B cell (primary cell): ENCODE measurements at regions not wholly inside any gene's neighbourhood (a gene's known extent, or its start where the extent isn't known, plus 50 kb on each side); places are given as distances from the start of the nearest gene placed in this dataset.
"Not testable (repeated sequence)": the region's sequence is repeated elsewhere in the genome, so short reads cannot be mapped to it uniquely, and the experiment has no call there.

Experiments used
- ATAC-seq: fragments of 200-7000 bp; cut with Tn5 transposase; one replicate; pipeline ENCODE4 v1.10.0; 2021; ENCODE audit warnings: low read depth, mild to moderate bottlenecking, moderate number of reproducible peaks, moderate library complexity
- CTCF ChIA-PET: fragments of 350-600 bp; sonication (Branson Sonifier 250); formaldehyde crosslinking; loops from one replicate; lab custom pipeline; 2021; ENCODE audit warnings: antibody characterized with exemption, inconsistent platforms; lab: Charles Lee
- POLR2A ChIA-PET: fragments of 350-600 bp; sonication (Branson Sonifier 250); formaldehyde crosslinking; loops from one replicate; lab custom pipeline; 2021; ENCODE audit warnings: antibody characterized with exemption; lab: Charles Lee
- DNase-seq: peaks from one replicate; pipeline ENCODE4 v3.0.0; 2013
- H2AFZ ChIP-seq: 2 replicates; pipeline ENCODE4 v1.6.1; 2012; ENCODE audit warnings: mild to moderate bottlenecking, low read depth, low read length; ENCODE audit not compliant: insufficient read depth, poor library complexity, severe bottlenecking
- H3K27ac ChIP-seq, 2 donors: 1 replicate in 1 of 2; 2 replicates in 1 of 2; pipeline ENCODE4 v1.5.1; 2012 to 2013; ENCODE audit warnings: low read length in 2 of 2, mild to moderate bottlenecking in 2 of 2, moderate library complexity in 1 of 2
- H3K27me3 ChIP-seq, 4 experiments: fragments of 200-600 bp in 1 of 4; sonication (generic) in 1 of 4; replicated peaks in 1 of 4; 1 replicate in 2 of 4; 2 replicates in 2 of 4; pipeline versions ENCODE4 v1.6.1 to v1.7.0; 2013 to 2016; ENCODE audit warnings: low read length in 3 of 4, mild to moderate bottlenecking in 2 of 4, mixed read lengths in 1 of 4, moderate library complexity in 1 of 4; ENCODE audit not compliant: insufficient read depth in 4 of 4, control insufficient read depth in 3 of 4; ENCODE audit errors: control extremely low read depth in 1 of 4
- H3K36me3 ChIP-seq, 2 experiments: replicated peaks in 1 of 2; 1 replicate in 1 of 2; 2 replicates in 1 of 2; pipeline versions ENCODE4 v1.6.1 to v1.7.1; 2013; ENCODE audit warnings: low read length in 1 of 2; ENCODE audit not compliant: insufficient read depth in 2 of 2, control insufficient read depth in 1 of 2; ENCODE audit errors: control extremely low read depth in 1 of 2, extremely low read depth in 1 of 2
- H3K4me1 ChIP-seq, 2 donors: fragments of 200-600 bp in 1 of 2; sonication (generic) in 1 of 2; 1 replicate in 1 of 2; 2 replicates in 1 of 2; pipeline versions ENCODE4 v1.5.1 to v1.6.1; 2013 to 2017; ENCODE audit warnings: low read length in 2 of 2; ENCODE audit not compliant: control insufficient read depth in 2 of 2, insufficient read depth in 2 of 2
- H3K4me2 ChIP-seq: replicated peaks from 2 replicates; pipeline ENCODE3; 2012; ENCODE audit warnings: mild to moderate bottlenecking, low read depth, low read length; ENCODE audit not compliant: poor library complexity, severe bottlenecking
- H3K4me3 ChIP-seq, 5 experiments: fragments of 200-600 bp in 1 of 5; sonication (generic) in 1 of 5; 1 replicate in 3 of 5; 2 replicates in 2 of 5; pipeline versions ENCODE4 v1.5.1 to v1.7.0; 2011 to 2016; ENCODE audit warnings: low read length in 4 of 5, mild to moderate bottlenecking in 4 of 5, low read depth in 2 of 5, control low read depth in 1 of 5, moderate library complexity in 1 of 5; ENCODE audit not compliant: insufficient read depth in 1 of 5; ENCODE audit errors: control extremely low read depth in 1 of 5, extremely low read depth in 1 of 5
- H3K79me2 ChIP-seq: fragments of 200-600 bp; sonication (generic); one replicate; pipeline ENCODE4 v1.6.0; 2016; ENCODE audit warnings: low read length; ENCODE audit not compliant: control insufficient read depth, insufficient read depth
- H3K9ac ChIP-seq: fragments of 200-600 bp; sonication (generic); 2 replicates; pipeline ENCODE4 v1.6.1; 2017; ENCODE audit warnings: mild to moderate bottlenecking, low read length, moderate library complexity
- H3K9me3 ChIP-seq, 3 donors: one replicate each; pipeline versions ENCODE4 v1.6.1 to v1.7.1; 2013; ENCODE audit warnings: low read length in 2 of 3; ENCODE audit not compliant: control insufficient read depth in 2 of 3, insufficient read depth in 1 of 3; ENCODE audit errors: control extremely low read depth in 1 of 3
- H4K20me1 ChIP-seq: 2 replicates; pipeline ENCODE4 v1.6.0; 2012; ENCODE audit warnings: mild to moderate bottlenecking, low read length; ENCODE audit not compliant: insufficient read depth, control insufficient read depth, poor library complexity, severe bottlenecking
- H3K27ac Mint-ChIP-seq: one replicate; pipeline ENCODE4 v1.8.0; 2021; ENCODE audit warnings: mixed read lengths
- H3K27me3 Mint-ChIP-seq: one replicate; pipeline ENCODE4 v1.8.0; 2021; ENCODE audit warnings: mixed read lengths
- H3K4me1 Mint-ChIP-seq: one replicate; pipeline ENCODE4 v1.8.0; 2021; ENCODE audit warnings: mixed read lengths
- H3K4me3 Mint-ChIP-seq: one replicate; pipeline ENCODE4 v1.8.0; 2021; ENCODE audit warnings: mixed read lengths
- H3K9me3 Mint-ChIP-seq: one replicate; pipeline ENCODE4 v1.8.0; 2022; ENCODE audit warnings: mixed read lengths; ENCODE audit not compliant: insufficient read depth
- CTCF ChIP-seq: fragments of 200-600 bp; IDR thresholded peaks from one replicate; pipeline ENCODE4 v1.8.0; 2022; ENCODE audit warnings: antibody characterized with exemption, mild to moderate bottlenecking
- EZH2 ChIP-seq: IDR thresholded peaks from 2 replicates; pipeline ENCODE4 v1.6.1; 2012; ENCODE audit warnings: borderline replicate concordance, low read depth, mild to moderate bottlenecking, moderate library complexity, low read length; ENCODE audit not compliant: insufficient read depth, poor library complexity, severe bottlenecking
- WGBS: methylation state at CpG from one replicate; pipeline ENCODE4 v1.1.5; 2013; ENCODE audit warnings: missing lambda C conversion rate; ENCODE audit not compliant: insufficient coverage; 5-methylcytosine and 5-hydroxymethylcytosine counted together
- intact Hi-C: fragments of 100-400 bp; cut with micrococcal nuclease; formaldehyde crosslinking; loops from one replicate; pipeline ENCODE4 v1.10.0; 2022

GRCh38 chr13:63774133-63774532 is 2358.5 kb upstream of the PCDH20 start:
- Mint-ChIP-seq H3K27me3 (no peaks in the 10 kb centered on the region), H3K4me3 (no peak overlapping the region), H3K27ac (no peak overlapping the region), H3K9me3 (peaks cover 2% of the 10 kb centered on the region), H3K4me1 (no peaks in the 10 kb centered on the region)
- H3K4me2 ChIP-seq, result no peak overlapping the region
- no peak overlapping the region for H3K4me3 ChIP-seq
- 80% methylated on average over 1 of the region's 2 CpGs for WGBS
- H3K79me2 ChIP-seq, result no peaks in the 10 kb centered on the region
- no peak overlapping the region for H3K27ac ChIP-seq
- H4K20me1 ChIP-seq, result no peaks in the 10 kb centered on the region
- no peak overlapping the region for H2AFZ ChIP-seq
- H3K9ac ChIP-seq, result no peak overlapping the region
- ATAC-seq, result no peak
- no peaks in the 10 kb centered on the region for H3K27me3 ChIP-seq
- no peaks in the 10 kb centered on the region for H3K4me1 ChIP-seq
- peaks cover 0 to 4% (median 0%) of the 10 kb centered on the region in 3 donors for H3K9me3 ChIP-seq
- CTCF ChIA-PET, result no interaction called here
- no peaks in the 10 kb centered on the region for H3K36me3 ChIP-seq
- POLR2A ChIA-PET, result no interaction called here
- no peak for DNase-seq
- intact Hi-C loops, result no loop called here
- TF ChIP-seq CTCF (no peak), EZH2 (no peak)

GRCh38 chr13:63773476-63773875 is 2357.8 kb upstream of the PCDH20 start:
- intact Hi-C loops, result no loop called here

DNA sequence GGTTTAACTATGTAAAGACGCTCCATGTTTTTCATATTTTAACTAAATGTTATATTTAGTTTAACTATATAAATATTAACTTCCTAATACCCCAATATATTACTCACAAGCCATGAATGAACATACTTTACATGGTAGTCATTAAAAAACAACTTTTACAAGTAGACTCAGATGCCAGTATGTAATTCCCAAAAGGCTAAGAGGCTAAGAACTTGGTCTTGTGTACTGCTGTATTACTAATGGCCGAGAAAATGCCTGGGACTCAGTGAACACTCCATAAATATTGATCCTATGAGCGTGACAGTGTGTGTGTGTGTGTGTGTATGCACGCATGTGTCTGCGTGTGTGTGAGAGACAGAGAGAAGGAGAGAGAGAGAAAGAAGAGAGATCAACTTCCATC is 2342.0 kb upstream of the PCDH20 start:
- H3K4me2 ChIP-seq, intact Hi-C loops, H3K27me3 ChIP-seq, H3K9me3 Mint-ChIP-seq, ATAC-seq, CTCF ChIA-PET, H3K27ac ChIP-seq, H3K9me3 ChIP-seq, H3K27ac Mint-ChIP-seq, H3K9ac ChIP-seq, H3K4me3 Mint-ChIP-seq, H4K20me1 ChIP-seq, POLR2A ChIA-PET, DNase-seq, H3K4me3 ChIP-seq, H3K4me1 Mint-ChIP-seq, H3K79me2 ChIP-seq, H3K27me3 Mint-ChIP-seq, H3K36me3 ChIP-seq, H2AFZ ChIP-seq, H3K4me1 ChIP-seq: not testable (repeated sequence)
- no CpG with 5 or more reads among the region's 5 CpGs for WGBS

More at GRCh38 chr13:63773476-63773875, 2357.8 kb upstream of the PCDH20 start:
- Histone ChIP-seq H3K27me3 (no peaks in the 10 kb centered on the region), H3K36me3 (no peaks in the 10 kb centered on the region), H3K4me2 (no peak overlapping the region), H3K27ac (no peak overlapping the region), H3K9ac (no peak overlapping the region), H3K9me3 (peaks cover 0 to 4% (median 0%) of the 10 kb centered on the region in 3 donors), H3K4me3 (no peak overlapping the region), H3K79me2 (no peaks in the 10 kb centered on the region), H3K4me1 (no peaks in the 10 kb centered on the region), H4K20me1 (no peaks in the 10 kb centered on the region), H2AFZ (no peak overlapping the region)
- Mint-ChIP-seq H3K27ac (no peak overlapping the region), H3K4me1 (no peaks in the 10 kb centered on the region), H3K27me3 (no peaks in the 10 kb centered on the region), H3K9me3 (peaks cover 2% of the 10 kb centered on the region), H3K4me3 (no peak overlapping the region)
- ChIA-PET POLR2A (no interaction called here), CTCF (no interaction called here)
- no peak for DNase-seq
- WGBS, result 100% methylated on average over 1 of the region's 3 CpGs
- no peak for ATAC-seq
- TF ChIP-seq EZH2, result no peak
- TF ChIP-seq CTCF, result no peak
